K562 (cell line): ENCODE measurements at regions not wholly inside any gene's neighbourhood (a gene's known extent, or its start where the extent isn't known, plus 50 kb on each side); places are given as distances from the start of the nearest gene placed in this dataset.

Experiments
- BACH1 ChIP-seq: fragments of 200-800 bp; sonication (Bioruptor generic); IDR thresholded peaks from 2 replicates; pipeline ENCODE4 v1.6.1; 2016; ENCODE audit warnings: missing genetic modification characterization, missing compliant biosample characterization
- CBFB ChIP-seq: sonication (generic); formaldehyde crosslinking; IDR thresholded peaks from 2 replicates; pipeline ENCODE4 v1.4.0; 2020; ENCODE audit warnings: mild to moderate bottlenecking, missing genetic modification reagents
- DPF2 ChIP-seq: fragments of 450-650 bp; IDR thresholded peaks from 2 replicates; pipeline ENCODE4 v1.6.1; 2016
- EHMT2 ChIP-seq: fragments of 450-650 bp; IDR thresholded peaks from 2 replicates; pipeline ENCODE4 v1.6.1; 2018; ENCODE audit warnings: antibody characterized with exemption
- EZH2 ChIP-seq: IDR thresholded peaks from 2 replicates; pipeline ENCODE4 v1.6.1; 2012; ENCODE audit warnings: low read depth, mild to moderate bottlenecking, inconsistent platforms, low read length, borderline replicate concordance
- FOXP4 ChIP-seq: sonication (generic); formaldehyde crosslinking; IDR thresholded peaks from 2 replicates; pipeline ENCODE4 v1.8.0; 2022; ENCODE audit warnings: mild to moderate bottlenecking, missing genetic modification reagents, borderline replicate concordance
- JUNB ChIP-seq: fragments of 450-650 bp; formaldehyde crosslinking; conservative IDR thresholded peaks from 2 replicates; pipeline ENCODE4 v1.4.0; 2020; ENCODE audit warnings: mild to moderate bottlenecking
- KDM1A ChIP-seq, 2 experiments: fragments of 450-650 bp; IDR thresholded peaks; 2 replicates each; pipeline ENCODE4 v1.6.1; 2016; ENCODE audit warnings: mild to moderate bottlenecking in 2 of 2
- POLR2A ChIP-seq: fragments of 450-650 bp; conservative IDR thresholded peaks from 2 replicates; pipeline ENCODE4 v1.6.1; 2016
- SPI1 ChIP-seq: IDR thresholded peaks from 2 replicates; pipeline ENCODE4 v1.6.1; 2011; ENCODE audit warnings: low read depth, low read length, control low read depth, borderline replicate concordance
- USF2 ChIP-seq: sonication (generic); formaldehyde crosslinking; IDR thresholded peaks from 2 replicates; pipeline ENCODE4 v1.5.0; 2020; ENCODE audit warnings: missing genetic modification reagents
- ZBTB26 ChIP-seq: fragments of 450-650 bp; formaldehyde crosslinking; IDR thresholded peaks from 2 replicates; pipeline ENCODE4 v1.4.0; 2022; ENCODE audit warnings: missing genetic modification characterization
- ZNF318 ChIP-seq, 2 experiments: fragments of 450-650 bp; IDR thresholded peaks; 2 replicates each; pipeline ENCODE4 v1.6.1; 2016; ENCODE audit warnings: mild to moderate bottlenecking in 2 of 2, borderline replicate concordance in 1 of 2, low read depth in 1 of 2, moderate library complexity in 1 of 2
- ZNF778 ChIP-seq: fragments of 450-650 bp; formaldehyde crosslinking; IDR thresholded peaks from 2 replicates; pipeline ENCODE4 v1.4.0; 2020; ENCODE audit warnings: mild to moderate bottlenecking, moderate library complexity

- TF ChIP-seq ZNF778 (CRISPR knock-in tag), result no peak
- no peak for TF ChIP-seq ZNF318 (IDR thresholded peaks at IDR 0.05; ENCODE audit: borderline replicate concordance in 1 of 2, low read depth in 1 of 2)
- no peak for TF ChIP-seq DPF2
- no peak for TF ChIP-seq JUNB
- TF ChIP-seq EHMT2, result no peak
- TF ChIP-seq POLR2A, result no peak
- TF ChIP-seq USF2 (CRISPR knock-in tag), result no peak
- no peak for TF ChIP-seq FOXP4
- TF ChIP-seq SPI1, result no peak
- TF ChIP-seq ZBTB26 (CRISPR knock-in tag), result no peak
- TF ChIP-seq EZH2, result no peak
- TF ChIP-seq CBFB (CRISPR knock-in tag), result no peak
- TF ChIP-seq BACH1, result no peak
- TF ChIP-seq KDM1A (IDR thresholded peaks at IDR 0.05), result no peak
Observed at GRCh38 chr11:14585438-14585837, 58.2 kb upstream of the PDE3B start.
